ENCODE measurements at regions not wholly inside any gene's neighbourhood (a gene's known extent, or its start where the extent isn't known, plus 50 kb on each side); places are given as distances from the start of the nearest gene placed in this dataset.
A peak's percentile ranks its signal among the peaks of the same experiment; 100 is the strongest.

- H3K27ac ChIP-seq (ENCODE audit: insufficient read depth, low read depth, low read length): no peak overlapping the region
- DNase-seq (ENCODE audit: low read depth, low spot score) (peak; percentile 35), FAIRE-seq (no peak)
- dilution Hi-C loops (cut with MboI; ENCODE audit: extremely low pct_ligation_motif_present, low sequenced_read_pairs) (no loop called here), intact Hi-C loops (cut with micrococcal nuclease) (loop anchor here (10.0 kb wide), 1 partner anchor 362 kb away; no protein-coding TSS in a partner anchor)
- H4K20me1 ChIP-seq (replicated peaks; ENCODE audit: control insufficient read depth, extremely low read depth, insufficient read depth, low read length): no peaks in the 10 kb centered on the region
- no peaks in the 10 kb centered on the region for H3K9me1 ChIP-seq (replicated peaks; ENCODE audit: control insufficient read depth, extremely low read depth, insufficient read depth, low read length)
- TF ChIP-seq POLR2A (IDR thresholded peaks at IDR 0.05; ENCODE audit: low read depth, low read length) (no peak), GATA2 (IDR thresholded peaks at IDR 0.05; ENCODE audit: insufficient read depth, insufficient read length, low read depth, low read length) (peak; percentile 28), MAX (IDR thresholded peaks at IDR 0.05; ENCODE audit: insufficient read depth, insufficient read length) (no peak), CTCF (IDR thresholded peaks at IDR 0.05; ENCODE audit: extremely low read depth in 1 of 2, insufficient read depth in 1 of 2, low read depth in 1 of 2, low read length in 2 of 2) (no peak), FOS (IDR thresholded peaks at IDR 0.05; ENCODE audit: borderline replicate concordance, insufficient read depth, low read length) (peak; percentile 73), JUN (IDR thresholded peaks at IDR 0.05; ENCODE audit: borderline replicate concordance, insufficient read depth, insufficient read length, low read depth) (peak; percentile 28)
- BruUV-seq (replicated peaks): no TSS peak
- no peak overlapping the region for H3K9ac ChIP-seq (replicated peaks; ENCODE audit: extremely low read depth, insufficient read depth, low read length)
- H3K4me3 ChIP-seq (replicated peaks in 1 of 3; ENCODE audit: insufficient read depth in 1 of 3, low read depth in 1 of 3, low read length in 3 of 3): no peak overlapping the region
- H3K79me2 ChIP-seq (ENCODE audit: control insufficient read depth, insufficient read depth, low read length): no peaks in the 10 kb centered on the region
- no peaks in the 10 kb centered on the region for H3K36me3 ChIP-seq (ENCODE audit: control insufficient read depth in 2 of 2, extremely low read depth in 1 of 2, insufficient read depth in 2 of 2, low read length in 2 of 2)
- no peak overlapping the region for H2AFZ ChIP-seq (ENCODE audit: low read depth, low read length)
- POLR2A ChIA-PET: no interaction called here
- H3K9me3 ChIP-seq (replicated peaks; ENCODE audit: control insufficient read depth, insufficient read depth, low read length): no peaks in the 10 kb centered on the region
- no peaks in the 10 kb centered on the region for H3K27me3 ChIP-seq (ENCODE audit: control insufficient read depth in 2 of 2, insufficient read depth in 2 of 2, low read length in 2 of 2)
- no peak overlapping the region for H3K4me2 ChIP-seq (ENCODE audit: insufficient read depth, low read length)
- CTCF ChIA-PET: no interaction called here
- H3K4me1 ChIP-seq (ENCODE audit: control insufficient read depth, extremely low read depth, insufficient read depth, low read length): no peaks in the 10 kb centered on the region
Observed at GRCh38 chr2:128536925-128537620, 218.4 kb upstream of the HS6ST1 start.
